GM23338 (cell line): ENCODE measurements at regions not wholly inside any gene's neighbourhood (a gene's known extent, or its start where the extent isn't known, plus 50 kb on each side); places are given as distances from the start of the nearest gene placed in this dataset.

Experiments used
- ATAC-seq: fragments of 200-7000 bp; cut with Tn5 transposase; 3 replicates; pipeline ENCODE4 v1.9.1; 2020
- DNase-seq: peaks from one replicate; pipeline ENCODE4 v3.0.0-alpha.2; 2015; ENCODE audit warnings: low spot score
- H2AFZ ChIP-seq: fragments of 200-600 bp; sonication (generic); 2 replicates; pipeline ENCODE4 v1.8.0; 2016; ENCODE audit warnings: antibody characterized with exemption, mild to moderate bottlenecking, moderate library complexity
- H3F3A ChIP-seq: fragments of 200-600 bp; sonication (generic); replicated peaks from 2 replicates; pipeline ENCODE4 v1.8.0; 2017; ENCODE audit warnings: antibody characterized with exemption, mixed run types, low read depth
- H3K27ac ChIP-seq: fragments of 200-600 bp; sonication (generic); 2 replicates; pipeline ENCODE4 v1.6.1; 2016; ENCODE audit warnings: low read depth
- H3K27me3 ChIP-seq: fragments of 200-600 bp; sonication (generic); 2 replicates; pipeline ENCODE4 v1.8.0; 2016; ENCODE audit warnings: mild to moderate bottlenecking, mixed run types, moderate library complexity; ENCODE audit not compliant: insufficient read depth
- H3K36me3 ChIP-seq: fragments of 200-600 bp; sonication (generic); 2 replicates; pipeline ENCODE4 v1.8.0; 2016; ENCODE audit warnings: mild to moderate bottlenecking; ENCODE audit not compliant: insufficient read depth
- H3K4me1 ChIP-seq: fragments of 200-600 bp; sonication (generic); 2 replicates; pipeline ENCODE4 v1.8.0; 2016; ENCODE audit warnings: mild to moderate bottlenecking, moderate library complexity; ENCODE audit not compliant: insufficient read depth
- H3K4me2 ChIP-seq: fragments of 200-600 bp; sonication (generic); 2 replicates; pipeline ENCODE4 v1.7.1; 2017; ENCODE audit warnings: mixed run types
- H3K4me3 ChIP-seq: fragments of 200-600 bp; sonication (generic); 2 replicates; pipeline ENCODE4 v1.6.1; 2016; ENCODE audit warnings: mixed run types
- H3K79me2 ChIP-seq: fragments of 200-600 bp; sonication (generic); replicated peaks from 2 replicates; pipeline ENCODE4 v1.8.0; 2017; ENCODE audit warnings: mild to moderate bottlenecking; ENCODE audit not compliant: insufficient read depth
- H3K9me2 ChIP-seq: fragments of 200-600 bp; sonication (generic); 2 replicates; pipeline ENCODE4 v1.8.0; 2017; ENCODE audit not compliant: insufficient read depth
- H4K20me1 ChIP-seq: fragments of 200-600 bp; sonication (generic); replicated peaks from 2 replicates; pipeline ENCODE4 v1.8.0; 2017; ENCODE audit warnings: mild to moderate bottlenecking; ENCODE audit not compliant: insufficient read depth
- H3K27ac Mint-ChIP-seq: 2 replicates; pipeline ENCODE4 v1.8.0; 2020; ENCODE audit warnings: inconsistent platforms, mild to moderate bottlenecking, moderate library complexity, mixed read lengths
- H3K27me3 Mint-ChIP-seq: 3 replicates; pipeline ENCODE4 v1.8.0; 2022; ENCODE audit warnings: low read depth, mild to moderate bottlenecking, moderate library complexity, mixed read lengths, inconsistent platforms; ENCODE audit not compliant: insufficient read depth, poor library complexity
- H3K36me3 Mint-ChIP-seq: 3 replicates; pipeline ENCODE4 v1.8.0; 2021; ENCODE audit warnings: low read depth, mild to moderate bottlenecking, inconsistent platforms, moderate library complexity, mixed read lengths
- H3K4me1 Mint-ChIP-seq: 3 replicates; pipeline ENCODE4 v1.8.0; 2020; ENCODE audit warnings: mild to moderate bottlenecking, inconsistent platforms, mixed read lengths
- H3K4me3 Mint-ChIP-seq: 3 replicates; pipeline ENCODE4 v1.8.0; 2021; ENCODE audit warnings: moderate library complexity, mild to moderate bottlenecking, inconsistent platforms, mixed read lengths
- H3K9me3 Mint-ChIP-seq: 3 replicates; pipeline ENCODE4 v1.8.0; 2020; ENCODE audit warnings: moderate library complexity, mild to moderate bottlenecking, inconsistent platforms, mixed read lengths
- CREB1 ChIP-seq: fragments of 250-450 bp; sonication (Bioruptor Pico); IDR thresholded peaks from 2 replicates; pipeline ENCODE4 v1.5.0; 2020; ENCODE audit warnings: low read depth, mild to moderate bottlenecking, moderate library complexity
- CTCF ChIP-seq, 2 experiments: fragments of 200-600 bp in 1 of 2; sonication (generic) in 1 of 2; conservative IDR thresholded peaks; 2 replicates each; pipeline versions ENCODE4 v1.5.1 to v1.6.1; 2016 to 2017; ENCODE audit warnings: antibody characterized with exemption in 2 of 2, low read depth in 2 of 2, mild to moderate bottlenecking in 2 of 2, moderate library complexity in 1 of 2
- EZH2 ChIP-seq: fragments of 200-600 bp; sonication (generic); IDR thresholded peaks from one replicate; pipeline ENCODE4 v1.8.0; 2017; ENCODE audit warnings: antibody characterized with exemption, mild to moderate bottlenecking, low read depth; ENCODE audit not compliant: unreplicated experiment
- EZH2phosphoT487 ChIP-seq: fragments of 200-600 bp; sonication (generic); IDR thresholded peaks from one replicate; pipeline ENCODE4 v1.8.1; 2018; ENCODE audit warnings: antibody characterized with exemption; ENCODE audit not compliant: unreplicated experiment
- JUNB ChIP-seq: IDR thresholded peaks from one replicate; pipeline ENCODE4 v1.6.1; 2016; ENCODE audit warnings: antibody characterized with exemption; ENCODE audit not compliant: unreplicated experiment
- NANOG ChIP-seq: IDR thresholded peaks from 2 replicates; pipeline ENCODE4 v1.6.1; 2016; ENCODE audit warnings: antibody characterized with exemption, borderline replicate concordance
- POLR2AphosphoS5 ChIP-seq: IDR thresholded peaks from 2 replicates; pipeline ENCODE4 v1.6.1; 2016; ENCODE audit warnings: antibody characterized with exemption, low read depth
- STAT1 ChIP-seq: IDR thresholded peaks from one replicate; pipeline ENCODE4 v1.6.1; 2016; ENCODE audit warnings: antibody characterized with exemption; ENCODE audit not compliant: unreplicated experiment
- ZNF114 ChIP-seq: fragments of 250-450 bp; sonication (Bioruptor Pico); IDR thresholded peaks from 2 replicates; pipeline ENCODE4 v1.5.0; 2020; ENCODE audit warnings: mild to moderate bottlenecking, moderate library complexity
- ZNF331 ChIP-seq: fragments of 250-450 bp; sonication (Bioruptor Pico); IDR thresholded peaks from 2 replicates; pipeline ENCODE4 v1.5.0; 2020; ENCODE audit warnings: low read depth, mild to moderate bottlenecking, moderate library complexity
- TF ChIP-seq, protein P1 (sequence below): IDR thresholded peaks from 2 replicates; pipeline ENCODE4 v1.6.1; 2016; ENCODE audit warnings: antibody characterized with exemption
- TF ChIP-seq, protein P2 (sequence below): IDR thresholded peaks from one replicate; pipeline ENCODE4 v1.6.1; 2018; ENCODE audit warnings: antibody characterized with exemption; ENCODE audit not compliant: unreplicated experiment
- TF ChIP-seq, protein P3 (sequence below): fragments of 250-450 bp; sonication (Bioruptor Pico); IDR thresholded peaks from 2 replicates; pipeline ENCODE4 v1.5.0; 2020; ENCODE audit warnings: mild to moderate bottlenecking, moderate library complexity

DNA sequence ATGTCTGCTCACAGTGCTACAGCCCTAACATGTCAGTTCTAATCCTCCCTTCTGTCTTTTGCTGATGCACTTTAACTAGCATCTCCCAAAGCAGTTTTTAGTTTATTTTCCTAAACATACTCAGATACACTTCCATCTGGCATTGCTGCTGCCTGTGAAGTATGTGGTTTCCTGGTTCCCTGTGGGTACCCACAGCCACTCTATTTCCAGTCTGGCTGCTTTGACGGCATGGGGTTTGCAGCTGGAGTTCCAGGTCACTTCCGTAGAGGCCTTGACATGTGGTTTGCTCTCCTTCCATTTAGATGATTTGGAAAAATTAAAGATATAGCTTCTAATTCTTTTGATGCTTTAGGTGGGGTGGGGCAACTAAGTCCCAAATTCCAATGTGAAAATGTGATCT, 375.5 kb downstream of the PCDH20 start:
- Histone ChIP-seq H3K4me2 (no peak overlapping the region), H3K27me3 (no peaks in the 10 kb centered on the region), H2AFZ (peak overlapping the region; percentile 48; the same call in 1 of the 2 replicates), H3F3A (no peaks in the 10 kb centered on the region), H3K4me1 (0 out of 2 replicates have a peak, but pooled peaks cover 6% of the 10 kb centered on the region), H3K9me2 (peaks cover 6% of the 10 kb centered on the region), H3K4me3 (no peak overlapping the region), H4K20me1 (no peaks in the 10 kb centered on the region), H3K27ac (no peak overlapping the region), H3K36me3 (no peaks in the 10 kb centered on the region), H3K79me2 (no peaks in the 10 kb centered on the region)
- Mint-ChIP-seq H3K27ac (no peak overlapping the region), H3K9me3 (no peaks in the 10 kb centered on the region), H3K36me3 (no peaks in the 10 kb centered on the region), H3K4me3 (no peak overlapping the region), H3K4me1 (peaks cover 12% of the 10 kb centered on the region; the same call in 2 of the 3 replicates), H3K27me3 (peaks cover 2% of the 10 kb centered on the region)
- ATAC-seq (no peak), DNase-seq (no peak)
- no peak for TF ChIP-seq JUNB
- no peak for TF ChIP-seq CTCF (conservative IDR thresholded peaks at IDR 0.05; ENCODE audit: low read depth in 2 of 2)
- TF ChIP-seq, protein P1, sequence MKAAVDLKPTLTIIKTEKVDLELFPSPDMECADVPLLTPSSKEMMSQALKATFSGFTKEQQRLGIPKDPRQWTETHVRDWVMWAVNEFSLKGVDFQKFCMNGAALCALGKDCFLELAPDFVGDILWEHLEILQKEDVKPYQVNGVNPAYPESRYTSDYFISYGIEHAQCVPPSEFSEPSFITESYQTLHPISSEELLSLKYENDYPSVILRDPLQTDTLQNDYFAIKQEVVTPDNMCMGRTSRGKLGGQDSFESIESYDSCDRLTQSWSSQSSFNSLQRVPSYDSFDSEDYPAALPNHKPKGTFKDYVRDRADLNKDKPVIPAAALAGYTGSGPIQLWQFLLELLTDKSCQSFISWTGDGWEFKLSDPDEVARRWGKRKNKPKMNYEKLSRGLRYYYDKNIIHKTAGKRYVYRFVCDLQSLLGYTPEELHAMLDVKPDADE, result no peak
- TF ChIP-seq, protein P2, sequence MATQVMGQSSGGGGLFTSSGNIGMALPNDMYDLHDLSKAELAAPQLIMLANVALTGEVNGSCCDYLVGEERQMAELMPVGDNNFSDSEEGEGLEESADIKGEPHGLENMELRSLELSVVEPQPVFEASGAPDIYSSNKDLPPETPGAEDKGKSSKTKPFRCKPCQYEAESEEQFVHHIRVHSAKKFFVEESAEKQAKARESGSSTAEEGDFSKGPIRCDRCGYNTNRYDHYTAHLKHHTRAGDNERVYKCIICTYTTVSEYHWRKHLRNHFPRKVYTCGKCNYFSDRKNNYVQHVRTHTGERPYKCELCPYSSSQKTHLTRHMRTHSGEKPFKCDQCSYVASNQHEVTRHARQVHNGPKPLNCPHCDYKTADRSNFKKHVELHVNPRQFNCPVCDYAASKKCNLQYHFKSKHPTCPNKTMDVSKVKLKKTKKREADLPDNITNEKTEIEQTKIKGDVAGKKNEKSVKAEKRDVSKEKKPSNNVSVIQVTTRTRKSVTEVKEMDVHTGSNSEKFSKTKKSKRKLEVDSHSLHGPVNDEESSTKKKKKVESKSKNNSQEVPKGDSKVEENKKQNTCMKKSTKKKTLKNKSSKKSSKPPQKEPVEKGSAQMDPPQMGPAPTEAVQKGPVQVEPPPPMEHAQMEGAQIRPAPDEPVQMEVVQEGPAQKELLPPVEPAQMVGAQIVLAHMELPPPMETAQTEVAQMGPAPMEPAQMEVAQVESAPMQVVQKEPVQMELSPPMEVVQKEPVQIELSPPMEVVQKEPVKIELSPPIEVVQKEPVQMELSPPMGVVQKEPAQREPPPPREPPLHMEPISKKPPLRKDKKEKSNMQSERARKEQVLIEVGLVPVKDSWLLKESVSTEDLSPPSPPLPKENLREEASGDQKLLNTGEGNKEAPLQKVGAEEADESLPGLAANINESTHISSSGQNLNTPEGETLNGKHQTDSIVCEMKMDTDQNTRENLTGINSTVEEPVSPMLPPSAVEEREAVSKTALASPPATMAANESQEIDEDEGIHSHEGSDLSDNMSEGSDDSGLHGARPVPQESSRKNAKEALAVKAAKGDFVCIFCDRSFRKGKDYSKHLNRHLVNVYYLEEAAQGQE, result no peak
- TF ChIP-seq, protein P3, sequence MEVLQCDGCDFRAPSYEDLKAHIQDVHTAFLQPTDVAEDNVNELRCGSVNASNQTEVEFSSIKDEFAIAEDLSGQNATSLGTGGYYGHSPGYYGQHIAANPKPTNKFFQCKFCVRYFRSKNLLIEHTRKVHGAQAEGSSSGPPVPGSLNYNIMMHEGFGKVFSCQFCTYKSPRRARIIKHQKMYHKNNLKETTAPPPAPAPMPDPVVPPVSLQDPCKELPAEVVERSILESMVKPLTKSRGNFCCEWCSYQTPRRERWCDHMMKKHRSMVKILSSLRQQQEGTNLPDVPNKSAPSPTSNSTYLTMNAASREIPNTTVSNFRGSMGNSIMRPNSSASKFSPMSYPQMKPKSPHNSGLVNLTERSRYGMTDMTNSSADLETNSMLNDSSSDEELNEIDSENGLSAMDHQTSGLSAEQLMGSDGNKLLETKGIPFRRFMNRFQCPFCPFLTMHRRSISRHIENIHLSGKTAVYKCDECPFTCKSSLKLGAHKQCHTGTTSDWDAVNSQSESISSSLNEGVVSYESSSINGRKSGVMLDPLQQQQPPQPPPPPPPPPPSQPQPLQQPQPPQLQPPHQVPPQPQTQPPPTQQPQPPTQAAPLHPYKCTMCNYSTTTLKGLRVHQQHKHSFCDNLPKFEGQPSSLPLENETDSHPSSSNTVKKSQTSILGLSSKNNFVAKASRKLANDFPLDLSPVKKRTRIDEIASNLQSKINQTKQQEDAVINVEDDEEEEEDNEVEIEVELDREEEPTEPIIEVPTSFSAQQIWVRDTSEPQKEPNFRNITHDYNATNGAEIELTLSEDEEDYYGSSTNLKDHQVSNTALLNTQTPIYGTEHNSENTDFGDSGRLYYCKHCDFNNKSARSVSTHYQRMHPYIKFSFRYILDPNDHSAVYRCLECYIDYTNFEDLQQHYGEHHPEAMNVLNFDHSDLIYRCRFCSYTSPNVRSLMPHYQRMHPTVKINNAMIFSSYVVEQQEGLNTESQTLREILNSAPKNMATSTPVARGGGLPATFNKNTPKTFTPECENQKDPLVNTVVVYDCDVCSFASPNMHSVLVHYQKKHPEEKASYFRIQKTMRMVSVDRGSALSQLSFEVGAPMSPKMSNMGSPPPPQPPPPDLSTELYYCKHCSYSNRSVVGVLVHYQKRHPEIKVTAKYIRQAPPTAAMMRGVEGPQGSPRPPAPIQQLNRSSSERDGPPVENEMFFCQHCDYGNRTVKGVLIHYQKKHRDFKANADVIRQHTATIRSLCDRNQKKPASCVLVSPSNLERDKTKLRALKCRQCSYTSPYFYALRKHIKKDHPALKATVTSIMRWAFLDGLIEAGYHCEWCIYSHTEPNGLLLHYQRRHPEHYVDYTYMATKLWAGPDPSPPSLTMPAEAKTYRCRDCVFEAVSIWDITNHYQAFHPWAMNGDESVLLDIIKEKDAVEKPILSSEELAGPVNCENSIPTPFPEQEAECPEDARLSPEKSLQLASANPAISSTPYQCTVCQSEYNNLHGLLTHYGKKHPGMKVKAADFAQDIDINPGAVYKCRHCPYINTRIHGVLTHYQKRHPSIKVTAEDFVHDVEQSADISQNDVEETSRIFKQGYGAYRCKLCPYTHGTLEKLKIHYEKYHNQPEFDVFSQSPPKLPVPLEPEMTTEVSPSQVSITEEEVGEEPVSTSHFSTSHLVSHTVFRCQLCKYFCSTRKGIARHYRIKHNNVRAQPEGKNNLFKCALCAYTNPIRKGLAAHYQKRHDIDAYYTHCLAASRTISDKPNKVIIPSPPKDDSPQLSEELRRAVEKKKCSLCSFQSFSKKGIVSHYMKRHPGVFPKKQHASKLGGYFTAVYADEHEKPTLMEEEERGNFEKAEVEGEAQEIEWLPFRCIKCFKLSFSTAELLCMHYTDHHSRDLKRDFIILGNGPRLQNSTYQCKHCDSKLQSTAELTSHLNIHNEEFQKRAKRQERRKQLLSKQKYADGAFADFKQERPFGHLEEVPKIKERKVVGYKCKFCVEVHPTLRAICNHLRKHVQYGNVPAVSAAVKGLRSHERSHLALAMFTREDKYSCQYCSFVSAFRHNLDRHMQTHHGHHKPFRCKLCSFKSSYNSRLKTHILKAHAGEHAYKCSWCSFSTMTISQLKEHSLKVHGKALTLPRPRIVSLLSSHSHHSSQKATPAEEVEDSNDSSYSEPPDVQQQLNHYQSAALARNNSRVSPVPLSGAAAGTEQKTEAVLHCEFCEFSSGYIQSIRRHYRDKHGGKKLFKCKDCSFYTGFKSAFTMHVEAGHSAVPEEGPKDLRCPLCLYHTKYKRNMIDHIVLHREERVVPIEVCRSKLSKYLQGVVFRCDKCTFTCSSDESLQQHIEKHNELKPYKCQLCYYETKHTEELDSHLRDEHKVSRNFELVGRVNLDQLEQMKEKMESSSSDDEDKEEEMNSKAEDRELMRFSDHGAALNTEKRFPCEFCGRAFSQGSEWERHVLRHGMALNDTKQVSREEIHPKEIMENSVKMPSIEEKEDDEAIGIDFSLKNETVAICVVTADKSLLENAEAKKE (CRISPR knock-in tag), result no peak
- TF ChIP-seq ZNF114 (CRISPR knock-in tag), result no peak
- TF ChIP-seq ZNF331, result no peak
- no peak for TF ChIP-seq STAT1
- TF ChIP-seq NANOG, result no peak
- no peak for TF ChIP-seq CREB1 (CRISPR knock-in tag)
- no peak for TF ChIP-seq EZH2phosphoT487
- TF ChIP-seq POLR2AphosphoS5, result no peak
- no peak for TF ChIP-seq EZH2
